ENCODE measurements at regions not wholly inside any gene's neighbourhood (a gene's known extent, or its start where the extent isn't known, plus 50 kb on each side); places are given as distances from the start of the nearest gene placed in this dataset.
"Not testable (repeated sequence)": the region's sequence is repeated elsewhere in the genome, so short reads cannot be mapped to it uniquely, and the experiment has no call there.

DNA sequence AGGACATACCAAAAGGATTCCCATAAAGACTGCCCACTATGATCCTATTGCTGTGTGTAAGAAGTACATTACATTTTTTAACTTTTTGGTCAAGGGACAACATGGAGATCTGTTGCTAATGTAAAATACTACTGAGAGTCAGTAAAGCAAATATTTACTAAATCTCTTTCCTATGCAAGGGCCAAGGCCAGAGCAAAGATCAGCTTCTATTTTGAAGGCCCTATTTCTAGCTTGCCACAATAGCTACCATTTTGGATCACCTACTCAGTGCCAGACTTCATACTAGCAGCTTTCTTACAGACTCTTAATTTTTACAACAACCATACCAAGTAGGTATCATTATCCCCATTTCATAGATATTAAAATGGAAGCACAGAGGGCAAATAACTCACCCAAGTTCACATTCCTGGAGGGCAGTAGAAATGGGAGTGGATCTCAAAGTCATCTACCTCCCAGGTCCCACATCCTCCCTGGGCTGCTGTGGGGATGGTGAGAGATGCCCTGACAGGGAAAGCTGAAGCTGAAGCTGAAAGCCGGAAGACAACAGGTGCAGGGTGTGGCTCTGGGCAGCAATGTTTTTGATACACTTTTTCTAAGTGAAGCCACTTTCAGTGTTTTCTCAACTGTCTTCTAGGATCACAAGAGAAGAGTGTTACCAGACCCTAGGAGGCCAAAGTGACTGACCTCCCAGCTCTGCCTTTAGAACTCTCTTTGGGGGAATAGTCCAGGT, 321.2 kb downstream of the UBE3D start:
- DNase-seq: no peak

GRCh38 chr6:82750556-82750955, 315.1 kb downstream of the UBE3D start:
- DNase-seq: no peak

GRCh38 chr6:82751718-82752117, 313.9 kb downstream of the UBE3D start:
- DNase-seq: no peak

GRCh38 chr6:82761674-82762345, 303.8 kb downstream of the UBE3D start:
- DNase-seq: no peak

DNA sequence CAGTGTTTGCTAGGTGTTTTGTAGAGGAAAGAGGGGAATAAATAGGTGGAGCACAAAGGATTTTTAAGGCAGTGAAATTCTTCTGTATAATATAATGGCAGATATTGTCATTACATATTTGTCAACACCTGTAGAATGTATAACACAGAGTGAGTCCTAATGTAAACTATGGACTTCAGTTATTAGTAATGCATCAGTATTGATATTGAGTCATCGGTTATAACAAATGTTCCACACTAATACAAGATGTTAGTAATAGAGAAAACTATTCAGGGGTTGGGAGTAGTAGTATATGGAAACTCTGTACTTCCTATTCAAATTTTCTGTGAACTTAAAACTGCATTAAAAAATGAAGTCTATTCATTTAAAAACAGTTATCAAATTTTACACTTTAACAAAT, 299.2 kb downstream of the UBE3D start:
- no peak for DNase-seq

GRCh38 chr6:82767037-82767436, 298.6 kb downstream of the UBE3D start:
- DNase-seq: no peak

- no peak for DNase-seq
Observed at GRCh38 chr6:82767447-82767846, 298.2 kb downstream of the UBE3D start.

DNA sequence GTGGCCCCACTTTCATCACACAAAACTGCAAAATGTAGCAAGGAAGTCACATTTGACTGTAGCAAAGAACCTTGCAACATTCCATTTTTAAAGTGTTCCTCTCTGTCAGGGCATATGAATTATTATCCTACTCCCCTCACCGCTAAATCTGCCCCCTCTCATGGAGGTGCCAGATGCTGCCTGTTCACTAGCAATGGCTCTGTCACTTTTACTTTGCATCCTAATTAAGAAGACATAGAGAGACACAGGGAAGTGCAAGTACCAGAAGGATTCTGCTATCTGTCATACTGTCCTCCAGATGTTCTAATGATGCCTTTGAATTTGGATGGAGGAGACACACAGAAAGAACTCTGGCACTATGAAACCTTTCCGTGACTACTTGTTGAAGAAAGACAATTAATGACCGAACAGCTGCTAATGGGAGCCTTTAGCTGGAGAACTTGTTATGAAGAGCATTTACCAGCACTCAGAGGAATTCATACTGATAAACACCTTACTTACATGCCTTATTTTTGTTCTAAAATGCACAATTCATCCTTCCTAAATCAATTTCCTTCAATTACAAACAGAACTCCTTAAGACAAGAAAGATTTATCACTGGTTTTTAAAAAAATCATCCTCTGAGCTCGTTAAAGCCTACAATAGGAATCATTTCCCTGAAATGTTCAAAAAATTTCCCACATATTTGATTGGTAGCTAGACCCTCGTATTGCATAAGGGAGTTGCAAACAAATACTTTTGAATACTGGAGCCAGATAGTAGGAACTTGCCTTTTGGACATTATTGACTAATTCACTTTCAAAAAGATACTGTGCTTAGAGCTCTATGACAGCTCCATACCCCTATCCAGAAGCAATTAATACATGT, 292.6 kb downstream of the UBE3D start:
- no peak for DNase-seq

DNA sequence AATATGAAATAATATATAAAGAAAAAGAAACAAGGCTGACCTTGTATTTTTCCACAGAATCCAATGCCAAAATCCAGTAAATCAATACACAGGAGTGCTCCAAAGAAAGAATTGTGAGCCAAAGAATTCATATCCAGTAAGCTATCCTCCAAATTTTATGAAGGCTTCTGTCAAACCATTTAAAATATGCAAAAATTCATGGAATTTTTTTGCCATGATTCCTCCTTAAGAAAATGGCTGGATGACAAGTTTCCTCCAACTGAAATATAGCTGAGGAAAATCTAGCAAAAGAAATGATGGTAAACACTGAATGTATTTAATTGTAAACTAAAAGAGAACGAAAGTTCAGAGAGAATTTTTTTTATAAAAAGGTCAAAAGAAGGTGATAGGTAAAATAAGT, 290.3 kb downstream of the UBE3D start:
- DNase-seq: no peak

DNA sequence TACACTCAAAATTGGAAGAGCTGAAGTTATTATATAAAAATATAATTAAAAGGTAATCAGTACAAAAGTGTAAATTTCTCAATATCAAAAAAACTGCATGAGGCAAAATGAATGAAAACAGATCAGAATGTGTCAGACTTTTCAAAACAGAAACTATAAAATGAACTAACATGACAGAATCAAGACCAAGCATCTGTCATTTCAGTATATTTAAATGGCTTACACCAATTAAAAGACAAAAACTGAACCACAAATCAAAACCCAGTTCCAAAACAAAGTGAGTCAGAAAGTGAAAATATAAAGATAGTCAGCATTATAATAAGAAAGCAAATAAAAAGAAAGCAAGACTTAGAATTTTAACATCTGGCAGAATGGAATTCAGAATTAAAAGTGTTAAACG, 289.7 kb downstream of the UBE3D start:
- DNase-seq: no peak

DNA sequence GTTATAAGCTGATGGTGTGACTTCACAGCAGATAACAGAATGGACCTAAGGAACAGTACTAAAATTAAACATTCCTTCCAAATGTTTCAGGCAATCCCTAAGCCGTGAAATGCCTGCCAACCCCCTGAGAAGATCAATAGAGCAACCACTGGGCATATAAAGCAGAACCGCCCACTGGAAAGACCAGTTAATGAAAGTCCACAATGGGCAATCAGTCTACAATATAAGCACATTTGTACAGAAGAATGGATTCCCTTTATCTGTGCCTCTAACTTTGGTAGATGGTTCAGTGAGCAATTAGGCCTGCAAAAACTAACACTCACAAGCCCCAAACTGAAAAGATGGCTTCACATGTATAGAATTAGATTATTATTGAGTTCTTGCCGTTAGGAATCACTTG, 286.6 kb downstream of the UBE3D start:
- no peak for DNase-seq

DNA sequence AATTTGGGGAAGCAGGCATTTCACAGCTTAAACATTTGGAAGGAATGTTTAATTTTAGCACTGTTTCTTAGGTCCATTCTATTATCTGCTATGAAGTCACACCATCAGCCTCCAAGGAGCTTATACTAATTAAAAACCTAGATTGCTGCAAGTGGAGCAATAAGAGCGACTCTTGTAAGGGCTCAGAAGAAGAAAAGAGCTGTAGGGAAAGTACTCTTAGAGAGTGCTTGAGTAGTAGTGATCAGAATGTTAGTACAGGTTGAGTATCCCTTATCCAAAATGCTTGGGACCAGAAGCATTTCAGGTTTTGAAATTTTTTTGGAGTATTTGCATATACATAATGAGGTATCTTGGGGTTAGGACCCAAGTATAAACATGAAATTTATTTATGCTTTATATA, 285.3 kb downstream of the UBE3D start:
- no peak for DNase-seq

GRCh38 chr6:82781620-82782204, 283.9 kb downstream of the UBE3D start:
- DNase-seq: no peak

GRCh38 chr6:82783587-82784236, 281.9 kb downstream of the UBE3D start:
- no peak for DNase-seq

GRCh38 chr6:82785206-82785605, 280.4 kb downstream of the UBE3D start:
- no peak for DNase-seq

DNA sequence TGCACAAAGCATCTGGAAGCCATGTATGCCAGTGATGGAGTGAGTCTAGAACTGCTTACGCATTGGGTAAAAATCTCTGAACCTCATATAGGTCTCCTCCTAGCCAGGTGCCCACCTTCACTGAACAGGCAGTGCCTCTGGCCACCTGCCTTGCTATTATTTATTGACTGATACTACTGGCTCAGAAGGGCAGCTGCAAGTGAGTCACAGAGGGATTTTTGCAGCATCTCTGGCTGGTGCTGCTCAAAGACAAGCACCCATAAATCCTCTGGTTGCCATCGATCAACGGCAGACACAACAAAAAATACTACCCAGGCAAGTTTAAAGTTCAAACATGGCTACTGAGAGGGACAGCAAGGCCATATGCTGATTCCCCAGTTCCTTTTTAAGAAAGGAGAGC, 279.4 kb downstream of the UBE3D start:
- no peak for DNase-seq

DNA sequence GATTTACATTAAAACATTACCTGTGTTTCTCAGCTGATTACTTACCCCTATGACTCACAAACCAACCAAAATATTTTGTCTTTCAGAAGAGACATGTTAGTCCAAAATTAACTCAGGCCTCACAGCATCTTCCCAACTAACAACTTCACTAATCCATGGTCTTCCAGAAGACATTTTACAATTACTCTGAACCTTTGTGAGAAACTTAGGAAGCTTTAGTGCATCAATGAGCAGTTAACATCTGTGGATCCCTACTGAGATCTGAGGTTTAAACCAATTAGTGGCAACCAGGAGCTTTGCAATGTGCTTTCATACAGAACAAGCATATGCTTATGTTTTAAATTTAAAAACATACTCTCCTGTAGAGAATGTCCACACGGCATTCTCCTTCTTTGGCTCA, 269.7 kb downstream of the UBE3D start:
- DNase-seq: no peak

DNA sequence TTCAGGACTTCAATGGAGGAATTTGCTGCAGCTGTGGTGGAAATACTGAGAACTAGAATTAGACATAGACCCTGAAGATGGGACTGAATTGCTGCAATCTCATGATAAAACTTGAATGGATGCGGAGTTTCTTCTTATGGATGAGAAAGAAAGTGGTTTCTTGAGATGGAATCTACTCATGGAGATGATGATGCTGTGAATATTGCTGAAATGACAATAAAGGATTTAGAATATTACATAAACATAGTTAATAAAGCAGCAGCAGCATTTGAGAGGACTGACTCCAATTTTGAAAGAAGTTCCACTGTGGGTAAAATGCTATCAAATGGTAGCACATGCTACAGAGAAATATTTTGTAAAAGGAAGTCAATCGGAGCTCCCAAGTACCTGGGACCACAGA, 264.6 kb downstream of the UBE3D start:
- DNase-seq: no peak

- DNase-seq: not testable (repeated sequence)
Observed at GRCh38 chr6:82816243-82816642, 249.4 kb downstream of the UBE3D start.

GRCh38 chr6:82818727-82819126, 246.9 kb downstream of the UBE3D start:
- no peak for DNase-seq

DNA sequence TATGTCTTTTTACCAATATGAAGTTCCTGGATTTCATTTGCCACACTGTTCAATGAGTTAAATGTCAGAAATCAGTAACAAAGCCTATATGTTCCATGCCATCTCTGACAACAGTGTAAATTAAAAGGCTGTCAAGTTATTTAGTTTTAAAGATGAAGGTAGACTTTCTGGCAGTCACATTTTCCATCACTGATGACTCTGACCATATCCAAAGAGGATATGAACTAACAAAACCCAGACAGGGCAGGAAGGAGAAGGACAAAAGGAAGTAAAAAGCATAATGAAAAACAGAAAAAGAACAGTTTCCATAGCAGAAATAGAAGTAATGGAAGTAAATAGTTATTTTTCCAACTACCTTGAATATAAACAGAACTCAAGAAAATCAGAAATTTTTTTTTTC, 242.3 kb downstream of the UBE3D start:
- DNase-seq: no peak

DNA sequence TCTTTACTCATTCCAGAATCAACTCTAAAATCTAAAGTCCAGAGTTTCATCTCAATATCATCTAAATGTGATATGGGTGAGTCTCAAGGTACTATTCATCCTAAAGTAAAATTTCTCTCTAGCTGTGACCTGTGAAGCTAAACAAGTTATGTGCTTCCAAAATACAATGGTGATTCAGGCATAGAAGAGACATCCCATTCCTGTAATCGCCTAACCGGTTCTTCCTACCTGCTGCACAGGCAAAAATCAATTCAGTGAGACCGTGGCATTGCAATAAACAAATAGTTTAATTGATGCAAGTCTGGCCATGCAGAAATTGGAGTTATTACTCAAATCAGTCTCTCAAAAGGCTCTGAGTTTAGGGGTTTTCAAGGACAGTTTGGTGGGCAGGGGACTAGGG, 232.8 kb downstream of the UBE3D start:
- DNase-seq: no peak

GRCh38 chr6:82833481-82833880, 232.2 kb downstream of the UBE3D start:
- DNase-seq: no peak
